Loucy (cell line): ENCODE measurements at regions not wholly inside any gene's neighbourhood (a gene's known extent, or its start where the extent isn't known, plus 50 kb on each side); places are given as distances from the start of the nearest gene placed in this dataset.

Experiments
- H2AFZ ChIP-seq: fragments of 200-600 bp; sonication (generic); 2 replicates; pipeline ENCODE4 v1.6.0; 2016; ENCODE audit warnings: antibody characterized with exemption, mild to moderate bottlenecking, low read length, moderate library complexity
- H3F3A ChIP-seq: fragments of 200-600 bp; 2 replicates; pipeline ENCODE4 v1.6.0; 2016; ENCODE audit warnings: antibody characterized with exemption, low read depth, mild to moderate bottlenecking
- H3K27me3 ChIP-seq: fragments of 200-600 bp; sonication (generic); 2 replicates; pipeline ENCODE4 v1.6.1; 2014; ENCODE audit warnings: low read length, mild to moderate bottlenecking; ENCODE audit not compliant: insufficient read depth, poor library complexity, severe bottlenecking
- H3K36me3 ChIP-seq: fragments of 200-600 bp; sonication (generic); 2 replicates; pipeline ENCODE4 v1.6.1; 2016; ENCODE audit warnings: low read length; ENCODE audit not compliant: insufficient read depth
- H3K4me1 ChIP-seq: fragments of 200-600 bp; sonication (generic); 2 replicates; pipeline ENCODE4 v1.5.1; 2014; ENCODE audit warnings: low read length, mild to moderate bottlenecking; ENCODE audit not compliant: insufficient read depth, poor library complexity, severe bottlenecking
- H3K4me2 ChIP-seq: fragments of 200-600 bp; sonication (generic); 2 replicates; pipeline ENCODE4 v1.6.0; 2014; ENCODE audit warnings: antibody characterized with exemption, low read length, low read depth, mild to moderate bottlenecking; ENCODE audit not compliant: poor library complexity, severe bottlenecking
- H3K4me3 ChIP-seq: fragments of 200-600 bp; sonication (generic); 2 replicates; pipeline ENCODE4 v1.5.1; 2014; ENCODE audit warnings: low read length, mild to moderate bottlenecking, mixed read lengths; ENCODE audit not compliant: poor library complexity, severe bottlenecking
- H3K79me2 ChIP-seq: fragments of 200-600 bp; sonication (generic); 2 replicates; pipeline ENCODE4 v1.6.1; 2014; ENCODE audit warnings: low read length; ENCODE audit not compliant: insufficient read depth
- H3K9ac ChIP-seq: fragments of 200-600 bp; sonication (generic); 2 replicates; pipeline ENCODE4 v1.6.0; 2014; ENCODE audit warnings: mild to moderate bottlenecking, low read depth, low read length, moderate library complexity; ENCODE audit not compliant: poor library complexity, severe bottlenecking
- H3K9me2 ChIP-seq: fragments of 200-600 bp; sonication (generic); replicated peaks from 2 replicates; pipeline ENCODE4 v1.6.1; 2016; ENCODE audit warnings: low read depth, low read length, mixed read lengths
- H3K9me3 ChIP-seq: fragments of 200-600 bp; sonication (generic); 2 replicates; pipeline ENCODE4 v1.6.1; 2014; ENCODE audit warnings: mild to moderate bottlenecking, antibody characterized with exemption, low read length, low read depth; ENCODE audit not compliant: insufficient read depth
- H4K20me1 ChIP-seq: fragments of 200-600 bp; sonication (generic); 2 replicates; pipeline ENCODE4 v1.6.0; 2014; ENCODE audit warnings: antibody characterized with exemption, low read length, mild to moderate bottlenecking; ENCODE audit not compliant: insufficient read depth, poor library complexity, severe bottlenecking
- EZH2phosphoT487 ChIP-seq: fragments of 200-600 bp; IDR thresholded peaks from 2 replicates; pipeline ENCODE4 v1.6.1; 2018; ENCODE audit warnings: antibody characterized with exemption, mild to moderate bottlenecking, moderate library complexity, borderline replicate concordance
- TF ChIP-seq, protein P1 (sequence below): fragments of 200-600 bp; sonication (generic); conservative IDR thresholded peaks from 2 replicates; pipeline ENCODE4 v1.5.1; 2014; ENCODE audit warnings: mild to moderate bottlenecking, antibody characterized with exemption, low read length

DNA sequence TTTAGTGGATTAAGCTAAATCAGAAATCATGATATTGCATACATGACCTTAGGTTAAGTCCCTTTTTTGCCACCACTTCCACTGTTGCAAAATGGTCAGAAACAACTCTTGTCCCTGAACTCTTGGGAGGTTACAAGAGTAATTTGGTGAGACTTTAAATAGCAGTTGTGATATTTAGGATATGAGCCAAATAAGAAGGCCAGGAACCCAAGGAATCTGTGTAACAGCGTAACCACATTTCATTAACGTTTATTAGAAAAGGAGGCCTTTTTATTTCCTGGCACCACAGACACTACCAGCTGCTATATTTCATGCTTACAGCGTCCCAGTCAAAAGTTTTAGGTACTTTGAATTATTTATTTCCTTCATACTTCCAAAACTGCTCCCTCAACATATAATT, 268.0 kb downstream of the GPD2 start:
- Histone ChIP-seq H2AFZ (no peak overlapping the region), H3K4me1 (no peaks in the 10 kb centered on the region), H3K79me2 (no peaks in the 10 kb centered on the region), H3K4me3 (no peak overlapping the region), H4K20me1 (no peaks in the 10 kb centered on the region), H3F3A (no peaks in the 10 kb centered on the region), H3K9me3 (no peaks in the 10 kb centered on the region), H3K9ac (no peak overlapping the region), H3K9me2 (no peaks in the 10 kb centered on the region), H3K4me2 (no peak overlapping the region), H3K36me3 (no peaks in the 10 kb centered on the region), H3K27me3 (no peaks in the 10 kb centered on the region)
- TF ChIP-seq EZH2phosphoT487, result no peak
- TF ChIP-seq, protein P1, sequence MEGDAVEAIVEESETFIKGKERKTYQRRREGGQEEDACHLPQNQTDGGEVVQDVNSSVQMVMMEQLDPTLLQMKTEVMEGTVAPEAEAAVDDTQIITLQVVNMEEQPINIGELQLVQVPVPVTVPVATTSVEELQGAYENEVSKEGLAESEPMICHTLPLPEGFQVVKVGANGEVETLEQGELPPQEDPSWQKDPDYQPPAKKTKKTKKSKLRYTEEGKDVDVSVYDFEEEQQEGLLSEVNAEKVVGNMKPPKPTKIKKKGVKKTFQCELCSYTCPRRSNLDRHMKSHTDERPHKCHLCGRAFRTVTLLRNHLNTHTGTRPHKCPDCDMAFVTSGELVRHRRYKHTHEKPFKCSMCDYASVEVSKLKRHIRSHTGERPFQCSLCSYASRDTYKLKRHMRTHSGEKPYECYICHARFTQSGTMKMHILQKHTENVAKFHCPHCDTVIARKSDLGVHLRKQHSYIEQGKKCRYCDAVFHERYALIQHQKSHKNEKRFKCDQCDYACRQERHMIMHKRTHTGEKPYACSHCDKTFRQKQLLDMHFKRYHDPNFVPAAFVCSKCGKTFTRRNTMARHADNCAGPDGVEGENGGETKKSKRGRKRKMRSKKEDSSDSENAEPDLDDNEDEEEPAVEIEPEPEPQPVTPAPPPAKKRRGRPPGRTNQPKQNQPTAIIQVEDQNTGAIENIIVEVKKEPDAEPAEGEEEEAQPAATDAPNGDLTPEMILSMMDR, result no peak

DNA sequence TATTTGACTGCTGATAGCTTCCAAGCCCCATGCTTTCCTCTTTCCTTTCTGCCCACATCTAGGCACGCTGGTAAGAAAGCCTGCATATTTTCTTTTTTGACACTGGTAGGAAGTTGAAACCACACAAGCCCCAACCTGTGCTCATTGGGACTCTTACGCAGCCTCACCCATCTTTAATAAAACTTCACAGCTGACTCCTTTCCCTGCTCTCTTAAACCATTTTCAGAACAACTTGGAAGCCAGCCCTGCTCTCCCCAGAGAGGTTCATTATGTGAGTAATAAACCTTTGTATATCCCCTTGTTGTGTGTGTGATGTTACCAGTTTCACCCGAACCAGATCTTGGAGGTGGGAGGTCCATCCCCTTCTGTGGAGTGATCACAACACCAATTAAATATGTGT, 268.4 kb downstream of the GPD2 start:
- H3F3A ChIP-seq, result no peaks in the 10 kb centered on the region
- TF ChIP-seq, protein P1, result no peak
- no peak for TF ChIP-seq EZH2phosphoT487
- H3K9me3 ChIP-seq, result no peaks in the 10 kb centered on the region
- H4K20me1 ChIP-seq, result no peaks in the 10 kb centered on the region
- H3K4me2 ChIP-seq, result no peak overlapping the region
- H3K9me2 ChIP-seq, result no peaks in the 10 kb centered on the region
- H2AFZ ChIP-seq, result no peak overlapping the region
- H3K4me3 ChIP-seq, result no peak overlapping the region
- H3K36me3 ChIP-seq, result no peaks in the 10 kb centered on the region
- H3K79me2 ChIP-seq, result no peaks in the 10 kb centered on the region
- H3K27me3 ChIP-seq, result no peaks in the 10 kb centered on the region
- no peaks in the 10 kb centered on the region for H3K4me1 ChIP-seq
- H3K9ac ChIP-seq, result no peak overlapping the region

DNA sequence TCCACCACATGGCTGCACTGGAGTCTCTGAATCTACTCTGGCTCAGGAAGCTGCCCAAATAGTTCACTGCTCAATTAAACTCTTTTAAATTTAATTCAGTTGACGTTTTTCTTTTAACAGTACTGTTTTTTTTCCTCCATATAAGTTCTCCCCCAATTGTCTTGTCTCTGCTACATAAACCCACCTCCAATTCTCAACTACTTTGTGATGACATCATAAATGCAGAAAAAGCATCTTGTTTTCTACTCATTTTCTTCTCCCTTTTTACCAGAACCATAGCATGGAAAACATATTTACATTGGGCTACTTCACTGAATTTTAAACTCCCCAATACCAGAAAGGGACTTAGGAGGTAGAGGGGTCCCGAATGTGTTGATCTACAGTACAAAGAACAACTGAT, 270.4 kb downstream of the GPD2 start:
- Histone ChIP-seq H3K9me3 (no peaks in the 10 kb centered on the region), H3K27me3 (no peaks in the 10 kb centered on the region), H3K4me3 (no peak overlapping the region), H3K9me2 (no peaks in the 10 kb centered on the region), H3K9ac (no peak overlapping the region), H3K4me1 (no peaks in the 10 kb centered on the region), H3K79me2 (no peaks in the 10 kb centered on the region), H3F3A (no peaks in the 10 kb centered on the region), H3K36me3 (no peaks in the 10 kb centered on the region), H2AFZ (no peak overlapping the region), H4K20me1 (no peaks in the 10 kb centered on the region), H3K4me2 (no peak overlapping the region)
- TF ChIP-seq, protein P1, result no peak
- no peak for TF ChIP-seq EZH2phosphoT487
